ENCODE measurements at regions not wholly inside any gene's neighbourhood (a gene's known extent, or its start where the extent isn't known, plus 50 kb on each side); places are given as distances from the start of the nearest gene placed in this dataset.

- no peaks in the 10 kb centered on the region for H3K36me3 ChIP-seq (ENCODE audit: control insufficient read depth, insufficient read depth, low read length)
- 38% methylated on average over 2 of the region's 2 CpGs for WGBS (ENCODE audit: insufficient coverage, low lambda C conversion rate)
- no peaks in the 10 kb centered on the region for H3K27me3 ChIP-seq (ENCODE audit: control insufficient read depth, insufficient read depth, low read length)
- H3K9me3 ChIP-seq (ENCODE audit: control insufficient read depth, low read depth, low read length): no peaks in the 10 kb centered on the region
- no peaks in the 10 kb centered on the region for H3K4me1 ChIP-seq (ENCODE audit: control insufficient read depth, insufficient read depth, low read length)
- no peak overlapping the region for H3K27ac ChIP-seq (ENCODE audit: low read length)
- no peak for DNase-seq
- H3K4me3 ChIP-seq (ENCODE audit: low read length): no peak overlapping the region
These were observed 117.4 kb downstream of the EMP1 start for GRCh38 chr12:13313886-13314285.

- Histone ChIP-seq H3K27me3 (ENCODE audit: control insufficient read depth, insufficient read depth, low read length) (peaks cover 5% of the 10 kb centered on the region), H3K27ac (ENCODE audit: low read length) (no peak overlapping the region), H3K4me3 (ENCODE audit: low read length) (no peak overlapping the region), H3K9me3 (ENCODE audit: control insufficient read depth, low read depth, low read length) (no peaks in the 10 kb centered on the region), H3K4me1 (ENCODE audit: control insufficient read depth, insufficient read depth, low read length) (no peaks in the 10 kb centered on the region), H3K36me3 (ENCODE audit: control insufficient read depth, insufficient read depth, low read length) (no peaks in the 10 kb centered on the region)
- no peak for DNase-seq
- 67% methylated on average over 3 of the region's 4 CpGs for WGBS (ENCODE audit: insufficient coverage, low lambda C conversion rate)
These were observed 115.0 kb downstream of the EMP1 start for GRCh38 chr12:13311551-13311950.

- Histone ChIP-seq H3K36me3 (ENCODE audit: control insufficient read depth, insufficient read depth, low read length) (no peaks in the 10 kb centered on the region), H3K4me1 (ENCODE audit: control insufficient read depth, insufficient read depth, low read length) (no peaks in the 10 kb centered on the region), H3K27ac (ENCODE audit: low read length) (no peak overlapping the region), H3K9me3 (ENCODE audit: control insufficient read depth, low read depth, low read length) (no peaks in the 10 kb centered on the region), H3K27me3 (ENCODE audit: control insufficient read depth, insufficient read depth, low read length) (peaks cover 7% of the 10 kb centered on the region), H3K4me3 (ENCODE audit: low read length) (no peak overlapping the region)
- 80% methylated on average over 1 of the region's 4 CpGs for WGBS (ENCODE audit: insufficient coverage, low lambda C conversion rate)
- no peak for DNase-seq
These were observed 110.8 kb downstream of the EMP1 start for GRCh38 chr12:13307143-13307816.

GRCh38 chr12:13304924-13305323 is 108.4 kb downstream of the EMP1 start:
- no peaks in the 10 kb centered on the region for H3K4me1 ChIP-seq (ENCODE audit: control insufficient read depth, insufficient read depth, low read length)
- H3K27ac ChIP-seq (ENCODE audit: low read length): no peak overlapping the region
- no peaks in the 10 kb centered on the region for H3K36me3 ChIP-seq (ENCODE audit: control insufficient read depth, insufficient read depth, low read length)
- H3K9me3 ChIP-seq (ENCODE audit: control insufficient read depth, low read depth, low read length): no peaks in the 10 kb centered on the region
- no peak overlapping the region for H3K4me3 ChIP-seq (ENCODE audit: low read length)
- no peak for DNase-seq
- peaks cover 7% of the 10 kb centered on the region for H3K27me3 ChIP-seq (ENCODE audit: control insufficient read depth, insufficient read depth, low read length)
- no CpG with 5 or more reads among the region's 2 CpGs for WGBS (ENCODE audit: insufficient coverage, low lambda C conversion rate)

GRCh38 chr12:13299457-13299856 is 102.9 kb downstream of the EMP1 start:
- H3K27ac ChIP-seq (ENCODE audit: low read length): no peak overlapping the region
- H3K4me3 ChIP-seq (ENCODE audit: low read length): no peak overlapping the region
- no peaks in the 10 kb centered on the region for H3K36me3 ChIP-seq (ENCODE audit: control insufficient read depth, insufficient read depth, low read length)
- no peaks in the 10 kb centered on the region for H3K9me3 ChIP-seq (ENCODE audit: control insufficient read depth, low read depth, low read length)
- DNase-seq: no peak
- no peaks in the 10 kb centered on the region for H3K4me1 ChIP-seq (ENCODE audit: control insufficient read depth, insufficient read depth, low read length)
- no CpG with 5 or more reads among the region's 1 CpG for WGBS (ENCODE audit: insufficient coverage, low lambda C conversion rate)
- H3K27me3 ChIP-seq (ENCODE audit: control insufficient read depth, insufficient read depth, low read length): no peaks in the 10 kb centered on the region

GRCh38 chr12:13293096-13293495 is 96.6 kb downstream of the EMP1 start:
- no peaks in the 10 kb centered on the region for H3K4me1 ChIP-seq (ENCODE audit: control insufficient read depth, insufficient read depth, low read length)
- H3K27me3 ChIP-seq (ENCODE audit: control insufficient read depth, insufficient read depth, low read length): peaks cover 2% of the 10 kb centered on the region
- H3K27ac ChIP-seq (ENCODE audit: low read length): no peak overlapping the region
- no peaks in the 10 kb centered on the region for H3K9me3 ChIP-seq (ENCODE audit: control insufficient read depth, low read depth, low read length)
- WGBS (ENCODE audit: insufficient coverage, low lambda C conversion rate): no CpG with 5 or more reads among the region's 4 CpGs
- no peaks in the 10 kb centered on the region for H3K36me3 ChIP-seq (ENCODE audit: control insufficient read depth, insufficient read depth, low read length)
- no peak for DNase-seq
- no peak overlapping the region for H3K4me3 ChIP-seq (ENCODE audit: low read length)

- Histone ChIP-seq H3K9me3 (ENCODE audit: control insufficient read depth, low read depth, low read length) (no peaks in the 10 kb centered on the region), H3K36me3 (ENCODE audit: control insufficient read depth, insufficient read depth, low read length) (no peaks in the 10 kb centered on the region), H3K4me3 (ENCODE audit: low read length) (no peak overlapping the region), H3K27me3 (ENCODE audit: control insufficient read depth, insufficient read depth, low read length) (peaks cover 2% of the 10 kb centered on the region), H3K27ac (ENCODE audit: low read length) (no peak overlapping the region), H3K4me1 (ENCODE audit: control insufficient read depth, insufficient read depth, low read length) (no peaks in the 10 kb centered on the region)
- DNase-seq: no peak
These were observed 93.2 kb downstream of the EMP1 start for GRCh38 chr12:13289653-13290289.

- Histone ChIP-seq H3K27me3 (ENCODE audit: control insufficient read depth, insufficient read depth, low read length) (peaks cover 2% of the 10 kb centered on the region), H3K4me1 (ENCODE audit: control insufficient read depth, insufficient read depth, low read length) (no peaks in the 10 kb centered on the region), H3K9me3 (ENCODE audit: control insufficient read depth, low read depth, low read length) (no peaks in the 10 kb centered on the region), H3K36me3 (ENCODE audit: control insufficient read depth, insufficient read depth, low read length) (no peaks in the 10 kb centered on the region), H3K4me3 (ENCODE audit: low read length) (no peak overlapping the region), H3K27ac (ENCODE audit: low read length) (no peak overlapping the region)
- WGBS (ENCODE audit: insufficient coverage, low lambda C conversion rate): 75% methylated on average over 2 of the region's 11 CpGs
- DNase-seq: no peak
These were observed 92.6 kb downstream of the EMP1 start for GRCh38 chr12:13288937-13289652.

GRCh38 chr12:13288501-13288900 is 92.0 kb downstream of the EMP1 start:
- Histone ChIP-seq H3K4me1 (ENCODE audit: control insufficient read depth, insufficient read depth, low read length) (no peaks in the 10 kb centered on the region), H3K36me3 (ENCODE audit: control insufficient read depth, insufficient read depth, low read length) (no peaks in the 10 kb centered on the region), H3K27me3 (ENCODE audit: control insufficient read depth, insufficient read depth, low read length) (peaks cover 2% of the 10 kb centered on the region), H3K4me3 (ENCODE audit: low read length) (no peak overlapping the region), H3K9me3 (ENCODE audit: control insufficient read depth, low read depth, low read length) (no peaks in the 10 kb centered on the region), H3K27ac (ENCODE audit: low read length) (no peak overlapping the region)
- DNase-seq: no peak
- no CpG with 5 or more reads among the region's 1 CpG for WGBS (ENCODE audit: insufficient coverage, low lambda C conversion rate)

- no peak for DNase-seq
- H3K36me3 ChIP-seq (ENCODE audit: control insufficient read depth, insufficient read depth, low read length): no peaks in the 10 kb centered on the region
- H3K9me3 ChIP-seq (ENCODE audit: control insufficient read depth, low read depth, low read length): no peaks in the 10 kb centered on the region
- no peaks in the 10 kb centered on the region for H3K4me1 ChIP-seq (ENCODE audit: control insufficient read depth, insufficient read depth, low read length)
- H3K27ac ChIP-seq (ENCODE audit: low read length): no peak overlapping the region
- H3K4me3 ChIP-seq (ENCODE audit: low read length): no peak overlapping the region
- peaks cover 5% of the 10 kb centered on the region for H3K27me3 ChIP-seq (ENCODE audit: control insufficient read depth, insufficient read depth, low read length)
These were observed 87.3 kb downstream of the EMP1 start for GRCh38 chr12:13283867-13284266.

Data from large intestine (tissue), 3 donors.